ENCODE measurements at regions not wholly inside any gene's neighbourhood (a gene's known extent, or its start where the extent isn't known, plus 50 kb on each side); places are given as distances from the start of the nearest gene placed in this dataset.
A peak's percentile ranks its signal among the peaks of the same experiment; 100 is the strongest.
"Not testable (repeated sequence)": the region's sequence is repeated elsewhere in the genome, so short reads cannot be mapped to it uniquely, and the experiment has no call there.

DNA sequence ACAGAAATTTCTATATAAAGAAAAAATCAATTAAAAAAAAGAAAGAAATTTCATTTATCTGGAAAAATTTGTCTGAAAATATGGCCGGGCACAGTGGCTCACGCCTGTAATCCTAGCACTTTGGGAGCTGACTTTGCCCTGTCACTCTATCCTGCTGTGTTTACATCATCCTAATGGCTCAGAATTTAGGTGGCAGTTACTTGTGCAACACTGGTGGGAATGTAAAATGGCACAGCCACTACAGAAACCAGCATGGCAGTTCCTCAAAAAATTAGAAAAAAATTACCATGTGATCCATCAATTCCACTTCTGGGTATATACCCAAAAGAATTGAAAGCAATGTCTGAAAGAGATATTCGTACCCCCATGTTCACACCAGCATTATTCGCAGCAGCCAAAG, 405.2 kb upstream of the AUTS2 start:
- DNase-seq (ENCODE audit: low read depth) = no peak

DNA sequence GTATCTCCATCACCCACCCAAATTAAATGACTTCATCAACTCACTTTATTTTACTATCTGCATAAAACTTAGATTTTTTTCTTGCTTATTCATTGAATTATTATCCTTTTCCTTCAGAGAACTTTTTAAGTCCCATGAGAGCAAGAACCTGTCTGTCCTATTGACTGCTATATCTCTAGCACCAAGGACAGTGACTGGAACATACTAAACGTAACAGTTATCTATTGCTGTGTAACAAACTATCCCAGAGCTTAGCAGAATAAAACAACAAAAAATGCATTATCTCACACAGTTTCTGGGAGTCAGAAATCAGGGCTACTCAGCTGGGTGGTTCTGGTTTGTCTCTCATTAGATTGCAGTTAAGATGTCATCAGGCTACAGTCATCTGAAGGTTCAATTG, 401.7 kb upstream of the AUTS2 start:
- DNase-seq (ENCODE audit: low read depth) = no peak

DNA sequence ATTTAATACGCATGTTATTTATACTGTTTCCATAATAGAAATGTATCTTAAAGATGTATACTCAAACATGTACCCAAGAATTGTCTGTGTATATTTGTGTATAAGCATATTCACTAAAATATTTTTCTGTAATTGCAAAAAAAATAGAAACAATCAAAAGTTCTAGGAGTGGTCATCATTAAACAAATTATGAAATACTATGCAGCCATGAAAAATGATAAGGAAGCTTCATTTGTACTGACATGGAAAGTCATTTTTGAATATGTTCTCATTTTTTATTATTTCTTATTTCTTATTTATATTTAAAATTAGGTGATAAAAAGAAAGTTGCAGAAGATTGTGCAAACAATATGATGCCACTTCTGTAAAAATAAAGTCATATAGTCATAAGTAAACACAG, 400.0 kb upstream of the AUTS2 start:
- DNase-seq (ENCODE audit: low read depth) = no peak

DNA sequence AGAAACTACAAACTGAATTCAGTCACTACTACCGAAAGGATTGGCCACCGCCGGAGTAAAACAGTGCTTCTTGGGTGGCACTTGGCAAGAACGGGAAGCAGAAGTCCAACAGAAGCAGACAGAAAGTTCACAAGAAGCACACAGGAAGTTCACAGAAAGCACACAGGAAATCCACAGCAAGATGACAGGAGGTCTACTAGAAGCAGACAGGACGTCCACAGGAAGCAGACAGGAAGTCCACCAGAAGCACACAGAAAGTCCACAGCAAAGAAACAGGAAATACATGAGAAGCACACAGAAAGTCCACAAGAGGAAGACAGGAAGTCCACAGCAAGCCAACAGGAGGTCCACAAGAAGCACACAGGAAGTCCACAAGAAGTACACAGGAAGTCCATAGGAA, 399.2 kb upstream of the AUTS2 start:
- DNase-seq (ENCODE audit: low read depth) = no peak

DNA sequence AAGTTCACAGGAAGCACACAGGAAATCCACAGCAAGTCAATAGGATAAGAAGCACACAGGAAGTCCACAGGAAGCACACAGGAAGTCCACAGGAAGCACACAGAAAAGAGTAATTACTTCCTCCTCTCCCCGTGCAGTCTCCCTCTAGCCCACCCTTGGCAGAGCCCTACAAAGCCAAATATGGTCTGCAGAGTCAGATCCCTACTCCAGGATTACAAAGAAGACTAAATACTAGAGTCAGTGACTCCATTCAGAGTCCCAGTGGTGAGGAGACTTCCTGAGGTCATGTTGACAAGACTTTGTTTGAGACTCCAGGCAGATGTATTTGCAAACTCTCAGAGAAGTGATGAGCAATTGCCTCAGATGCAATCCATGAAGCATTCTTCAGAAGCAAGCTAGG, 398.6 kb upstream of the AUTS2 start:
- DNase-seq (ENCODE audit: low read depth) = no peak

DNA sequence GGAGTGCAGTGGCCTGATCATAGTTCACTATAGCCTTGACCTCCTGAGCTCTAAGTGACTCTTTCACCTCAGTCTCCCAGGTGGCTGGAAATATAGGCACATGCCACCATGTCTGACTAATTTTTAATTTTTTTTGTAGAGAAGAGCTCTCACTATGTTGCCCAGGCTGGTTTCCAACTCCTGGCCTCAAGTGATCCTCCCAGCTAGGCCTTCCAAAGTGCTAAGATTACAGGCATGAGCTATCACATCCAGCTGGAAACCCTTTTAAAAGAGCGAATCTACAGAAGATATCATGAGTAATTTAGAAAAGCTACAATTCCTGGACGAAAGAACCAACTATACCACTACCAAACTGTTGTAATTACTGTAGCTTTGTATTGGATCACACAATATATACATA, 394.4 kb upstream of the AUTS2 start:
- DNase-seq (ENCODE audit: low read depth) = no peak

DNA sequence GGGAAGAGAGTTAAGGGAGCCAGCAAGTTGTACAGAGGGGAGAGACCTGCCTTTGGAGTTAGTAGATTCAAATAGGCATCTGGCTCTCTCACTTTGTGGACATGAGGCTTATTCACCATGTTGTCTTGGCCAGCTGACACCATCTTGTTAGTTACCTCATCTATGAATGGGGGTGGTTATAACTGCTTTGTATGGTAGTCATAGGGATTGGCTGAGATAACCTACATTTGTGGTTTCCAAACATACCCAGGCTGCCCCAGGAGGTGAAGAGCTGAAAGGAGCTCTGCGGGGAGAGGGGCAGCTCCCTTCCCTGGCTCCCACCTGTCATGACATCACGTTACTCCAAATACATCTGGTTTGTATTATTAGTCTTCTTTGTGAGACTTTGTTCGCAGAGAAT, 393.3 kb upstream of the AUTS2 start:
- no peak for DNase-seq (ENCODE audit: low read depth)

DNA sequence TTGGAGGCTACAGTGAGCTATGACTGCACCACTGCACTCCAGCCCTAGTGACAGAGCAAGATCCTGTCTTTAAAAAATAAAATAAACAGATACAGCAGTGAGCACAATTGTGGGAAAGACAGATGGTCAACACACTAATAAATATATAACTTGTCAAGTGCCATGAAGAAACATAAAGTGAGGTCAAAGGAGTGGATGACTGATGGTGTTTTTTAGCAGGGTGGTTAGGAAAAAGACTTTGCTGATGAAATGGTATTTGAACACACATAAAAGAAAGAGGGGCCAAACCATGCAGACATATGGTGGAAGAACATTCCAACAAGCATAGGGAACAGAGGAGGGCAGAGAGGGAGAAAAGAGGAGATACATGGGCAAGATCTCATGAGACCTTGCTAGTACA, 392.7 kb upstream of the AUTS2 start:
- no peak for DNase-seq (ENCODE audit: low read depth)

DNA sequence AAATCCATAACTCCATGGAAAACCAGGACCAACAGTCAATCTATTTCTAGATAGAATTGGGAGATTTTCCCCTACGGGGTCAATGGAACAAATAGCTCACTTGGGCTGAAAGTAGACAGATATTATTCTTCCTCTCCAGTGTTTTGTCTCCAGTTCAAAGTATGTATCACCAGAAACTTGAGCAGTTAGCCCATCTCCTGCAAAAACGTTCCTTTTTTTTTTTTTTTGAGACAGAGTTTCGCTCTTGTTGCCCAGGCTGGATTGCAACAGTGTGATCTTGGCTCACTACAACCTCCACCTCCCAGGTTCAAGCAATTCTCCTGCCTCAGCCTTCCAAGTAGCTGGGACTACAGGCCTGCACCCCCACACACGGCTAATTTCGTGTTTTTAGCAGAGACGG, 390.0 kb upstream of the AUTS2 start:
- no peak for DNase-seq (ENCODE audit: low read depth)

DNA sequence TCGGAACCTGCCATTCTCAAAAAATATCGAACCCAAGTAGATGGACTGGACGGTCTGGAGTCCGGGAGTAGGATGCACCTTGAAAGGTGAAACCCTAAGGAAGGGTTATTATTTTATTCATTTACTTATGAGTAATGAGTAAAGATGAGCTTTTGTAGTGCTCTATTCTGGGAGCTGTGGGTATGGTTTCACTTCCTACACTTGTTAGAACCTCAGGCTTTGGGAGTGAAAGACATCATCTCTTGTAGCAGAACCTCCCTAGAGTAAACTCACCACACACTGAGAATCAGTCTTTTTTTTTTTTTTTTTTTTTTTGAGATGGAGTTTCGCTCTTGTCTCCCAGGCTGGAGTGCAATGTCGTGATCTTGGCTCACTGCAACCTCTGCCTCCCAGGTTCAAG, 389.4 kb upstream of the AUTS2 start:
- no peak for DNase-seq (ENCODE audit: low read depth)

DNA sequence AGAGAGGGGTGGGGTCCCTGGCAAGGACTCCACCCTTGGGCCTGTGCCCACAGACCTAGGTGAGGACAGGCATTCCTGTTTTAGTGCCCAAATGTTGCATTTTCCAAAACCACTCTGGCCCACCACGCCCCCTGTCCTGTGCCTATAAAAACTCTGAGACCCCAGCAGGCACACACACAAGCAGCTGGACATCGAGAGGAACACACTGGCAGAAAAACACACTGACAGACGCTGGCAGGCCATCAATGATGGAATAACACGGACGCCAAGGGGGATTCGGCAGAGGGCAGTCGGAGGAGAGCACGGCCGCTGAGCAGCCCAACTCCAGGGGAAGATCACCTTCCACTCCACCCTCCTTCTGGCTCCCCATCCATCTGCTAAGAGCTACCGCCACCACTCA, 386.9 kb upstream of the AUTS2 start:
- DNase-seq (ENCODE audit: low read depth) = no peak

DNA sequence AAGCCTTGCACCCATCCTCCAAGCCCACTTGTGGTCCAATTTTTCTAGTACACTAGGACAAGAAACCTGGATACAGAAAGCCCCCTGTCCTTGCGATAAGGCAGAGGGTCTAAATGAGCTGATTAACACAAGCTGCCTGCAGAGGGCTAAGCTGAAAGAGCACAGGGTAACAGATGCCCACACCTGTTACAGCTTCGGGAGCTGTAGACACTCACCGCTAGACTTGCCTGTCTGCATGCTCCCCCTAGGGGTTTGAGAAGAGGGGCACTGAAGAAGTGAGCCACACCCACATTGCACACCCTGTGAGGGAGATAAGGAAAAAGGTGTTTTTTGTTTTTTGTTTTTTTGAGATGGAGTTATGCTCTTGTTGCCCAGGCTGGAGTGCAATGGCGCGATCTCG, 386.5 kb upstream of the AUTS2 start:
- no peak for DNase-seq (ENCODE audit: low read depth)

DNA sequence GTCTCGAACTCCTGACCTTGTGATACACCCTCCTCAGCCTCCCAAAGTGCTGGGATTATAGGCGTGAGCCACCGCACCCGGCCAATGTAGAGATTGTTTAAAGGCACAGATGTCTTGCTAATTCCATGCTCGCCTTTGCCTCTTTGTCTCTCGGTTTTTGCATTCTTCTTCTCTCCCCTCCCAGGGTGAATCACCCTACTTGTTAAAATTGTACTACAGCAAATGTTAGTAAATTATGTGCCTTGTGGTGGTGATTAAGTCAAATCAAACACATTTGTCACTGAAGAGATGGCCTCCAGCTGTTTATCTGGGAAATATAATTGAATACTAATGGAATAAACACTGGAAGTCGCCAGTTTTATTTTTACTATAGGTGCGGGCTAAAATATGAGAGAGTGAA, 384.4 kb upstream of the AUTS2 start:
- DNase-seq (ENCODE audit: low read depth) = peak; percentile 40

DNA sequence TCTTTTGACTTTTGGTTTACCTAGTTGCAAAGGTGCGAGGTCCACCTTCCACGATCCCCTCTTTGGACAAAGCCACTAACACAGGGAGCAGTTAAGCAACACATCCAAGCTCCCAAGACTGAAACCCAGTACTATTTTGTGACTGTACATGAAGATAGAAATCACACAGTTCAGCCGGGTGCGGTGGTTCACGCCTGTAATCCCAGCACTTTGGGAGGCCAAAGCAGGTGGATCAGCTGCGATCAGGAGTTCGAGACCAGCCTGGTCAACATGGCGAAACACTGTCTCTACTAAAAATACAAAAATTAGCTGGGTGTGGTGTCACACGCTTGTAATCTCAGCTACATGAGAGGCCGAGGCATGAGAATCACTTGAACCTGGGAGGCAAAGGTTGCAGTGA, 382.8 kb upstream of the AUTS2 start:
- DNase-seq (ENCODE audit: low read depth) = not testable (repeated sequence)

DNA sequence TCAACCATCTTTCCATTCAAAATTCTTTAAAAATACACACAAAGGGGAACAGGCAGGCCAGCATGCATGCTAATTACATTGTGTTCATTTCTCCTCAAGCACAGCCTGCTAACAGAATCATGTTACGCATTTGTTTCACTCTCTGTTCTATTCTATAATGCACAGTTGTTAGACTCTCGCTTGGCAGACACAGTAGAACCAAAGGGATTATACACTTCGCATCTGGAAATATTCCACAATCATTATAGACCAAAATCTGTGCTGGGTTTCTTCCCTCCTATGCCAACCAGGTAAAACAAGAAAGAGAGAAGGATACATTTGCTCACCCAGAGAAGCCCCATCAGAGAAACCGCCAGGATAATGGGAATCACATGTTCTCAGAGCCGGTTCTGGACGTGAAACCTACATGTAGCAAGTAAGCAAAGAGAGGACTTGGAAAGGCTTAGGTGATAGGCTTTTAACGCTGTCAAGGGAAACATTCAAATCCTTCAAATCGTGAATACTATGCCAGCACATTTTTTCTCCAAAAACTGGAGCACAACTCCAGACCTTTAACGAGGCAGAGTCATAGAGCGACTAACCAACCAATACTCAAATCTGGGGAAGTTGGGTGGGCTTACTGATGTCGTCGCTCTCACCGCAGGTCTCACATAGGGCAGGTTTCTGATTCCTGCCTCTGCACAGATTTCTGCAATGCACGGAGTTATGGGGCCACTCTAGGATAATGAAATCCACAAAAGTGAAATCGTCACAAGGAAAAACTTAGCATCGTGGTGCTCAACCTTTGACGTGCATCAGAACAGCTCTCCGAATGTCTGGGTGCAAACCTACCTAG, 380.5 kb upstream of the AUTS2 start:
- DNase-seq (ENCODE audit: low read depth) = no peak

DNA sequence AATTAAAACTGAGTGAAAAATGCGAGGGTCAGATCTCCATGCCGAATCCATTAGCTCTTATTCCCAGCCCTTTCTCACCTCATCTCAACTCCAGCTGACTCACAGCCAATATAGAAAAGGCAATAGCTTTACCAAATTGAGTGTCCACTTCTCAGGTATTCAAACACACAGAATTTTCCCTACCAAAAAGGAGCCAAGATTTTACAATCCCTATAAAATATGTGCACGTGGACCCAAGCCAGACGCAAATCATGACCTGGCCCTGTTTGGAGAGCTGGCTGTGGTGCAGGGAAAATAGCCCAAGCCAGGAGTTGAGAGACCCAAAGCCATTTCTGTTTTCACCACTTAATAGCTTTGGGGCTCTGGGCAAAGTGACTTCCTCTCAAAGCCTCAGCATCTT, 379.7 kb upstream of the AUTS2 start:
- no peak for DNase-seq (ENCODE audit: low read depth)

DNA sequence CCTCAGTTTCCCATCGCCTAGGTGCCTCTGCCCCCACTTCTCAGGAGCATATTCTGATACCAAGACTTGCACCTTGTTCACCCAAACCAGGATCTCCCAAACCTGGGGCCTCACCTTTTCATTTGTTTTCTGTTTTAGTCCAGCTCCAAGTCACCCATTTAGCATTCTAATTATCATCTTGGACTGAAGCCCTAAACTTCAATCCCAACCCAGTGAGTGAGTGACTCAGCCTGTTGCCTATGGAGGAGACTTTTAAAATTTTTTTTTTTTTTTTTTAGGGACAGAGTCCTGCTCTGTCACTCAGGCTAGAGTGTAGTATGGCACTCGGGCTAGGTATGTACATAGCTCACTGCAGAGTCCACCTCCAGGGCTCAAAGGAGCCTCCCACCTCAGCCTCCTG, 378.9 kb upstream of the AUTS2 start:
- DNase-seq (ENCODE audit: low read depth) = no peak

DNA sequence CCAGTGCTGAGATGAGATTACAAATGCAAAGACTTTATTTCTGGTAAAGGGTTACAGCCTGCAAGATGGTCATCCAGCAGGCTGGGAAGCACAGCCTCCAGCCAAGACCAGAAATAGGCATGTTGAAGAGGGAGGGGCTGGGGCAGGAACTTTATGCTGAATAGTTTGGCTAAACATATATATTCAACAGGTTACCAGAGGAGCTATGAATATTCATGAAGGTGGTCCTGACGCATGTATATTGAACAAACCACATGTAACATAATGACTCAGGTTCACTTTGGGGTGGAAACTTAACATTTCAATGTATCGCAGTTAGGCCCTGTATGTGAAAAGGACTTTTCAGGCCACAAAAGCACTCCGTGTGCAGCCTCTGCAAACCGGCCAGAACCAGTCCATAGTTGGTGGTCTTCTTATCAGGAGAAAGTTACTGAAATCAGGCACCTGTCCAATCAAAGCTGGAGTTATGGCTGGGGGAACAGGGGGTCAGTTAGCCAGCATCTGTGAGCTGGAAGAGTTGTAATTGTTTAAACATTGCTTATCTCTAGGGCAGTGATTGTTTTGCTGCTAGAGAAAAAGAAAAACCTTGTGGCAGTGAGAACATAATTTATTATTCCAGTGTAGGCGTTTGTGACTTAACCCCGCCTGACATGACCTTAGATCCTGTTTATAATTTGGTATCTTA, 372.9 kb upstream of the AUTS2 start:
- DNase-seq (ENCODE audit: low read depth) = no peak

DNA sequence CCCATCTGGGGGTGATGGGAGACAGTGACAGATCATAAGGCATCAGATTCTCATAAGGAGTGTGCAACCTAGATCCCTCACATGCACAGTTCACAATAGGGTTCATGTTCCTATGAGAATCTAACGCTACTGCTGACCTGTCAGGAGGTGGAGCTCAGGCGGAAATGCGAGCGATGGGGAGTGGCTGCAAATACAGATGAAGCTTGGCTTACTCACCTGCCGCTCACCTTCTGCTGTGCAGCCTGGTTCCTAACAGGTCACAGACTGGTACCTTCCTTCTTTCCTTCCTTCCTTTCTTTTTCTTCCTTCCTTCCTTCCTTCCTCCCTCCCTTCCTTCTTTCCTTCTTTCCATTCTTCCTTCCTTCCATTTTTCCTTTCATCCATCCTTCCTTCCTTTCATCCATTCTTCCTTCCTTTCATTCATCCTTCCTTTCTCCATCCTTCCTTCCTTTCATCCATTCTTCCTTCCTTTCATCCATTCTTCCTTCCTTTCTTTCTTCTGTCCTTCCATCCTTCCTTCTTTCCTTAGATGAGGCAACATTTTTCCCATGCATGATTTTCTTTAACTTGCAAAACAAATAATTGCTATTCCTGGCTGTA, 370.0 kb upstream of the AUTS2 start:
- no peak for DNase-seq (ENCODE audit: low read depth)

DNA sequence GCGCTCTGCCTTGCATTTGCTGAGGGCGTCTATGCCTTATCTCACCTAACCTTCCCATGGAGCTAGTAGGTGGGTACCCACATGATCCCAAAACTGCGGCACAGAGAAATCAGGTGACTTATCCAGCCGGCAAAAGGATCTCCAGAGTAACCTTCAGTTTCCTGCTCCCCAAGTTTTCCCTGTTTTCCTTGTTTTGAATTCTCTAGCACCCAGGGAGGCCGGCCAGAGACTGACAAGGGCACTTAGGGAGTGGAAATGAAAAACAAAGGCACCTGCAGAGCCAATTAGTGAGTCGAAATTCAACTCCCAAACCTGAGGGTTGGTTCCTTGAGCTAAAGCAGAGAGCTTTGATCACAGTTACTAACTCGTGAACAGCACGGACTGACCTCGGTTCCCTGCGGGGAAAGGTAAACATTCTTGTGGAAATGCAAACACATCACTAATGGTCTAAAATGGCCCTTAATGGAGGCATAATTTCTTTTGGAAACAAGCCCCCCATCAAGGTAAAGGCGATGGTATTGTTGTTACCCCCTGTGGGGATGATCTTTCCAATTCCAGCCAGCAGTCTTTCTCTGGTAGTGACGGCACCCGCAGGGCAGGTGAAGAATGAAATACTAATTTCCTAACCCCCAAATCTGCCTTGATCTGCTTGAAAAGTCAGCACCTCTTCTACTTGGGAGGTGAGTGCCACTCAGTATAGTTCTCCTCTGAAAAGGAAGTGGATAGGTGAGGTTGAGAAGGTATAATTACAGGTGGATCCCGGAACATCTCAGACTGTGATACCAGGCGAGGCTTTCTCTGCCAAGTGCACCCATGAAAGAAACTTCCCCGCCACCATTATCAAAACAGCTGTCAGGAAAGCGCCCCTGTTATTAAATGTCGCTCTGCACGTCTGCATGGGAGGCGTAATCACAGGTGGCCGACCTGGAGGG, 365.6 kb upstream of the AUTS2 start:
- no peak for DNase-seq (ENCODE audit: low read depth)

DNA sequence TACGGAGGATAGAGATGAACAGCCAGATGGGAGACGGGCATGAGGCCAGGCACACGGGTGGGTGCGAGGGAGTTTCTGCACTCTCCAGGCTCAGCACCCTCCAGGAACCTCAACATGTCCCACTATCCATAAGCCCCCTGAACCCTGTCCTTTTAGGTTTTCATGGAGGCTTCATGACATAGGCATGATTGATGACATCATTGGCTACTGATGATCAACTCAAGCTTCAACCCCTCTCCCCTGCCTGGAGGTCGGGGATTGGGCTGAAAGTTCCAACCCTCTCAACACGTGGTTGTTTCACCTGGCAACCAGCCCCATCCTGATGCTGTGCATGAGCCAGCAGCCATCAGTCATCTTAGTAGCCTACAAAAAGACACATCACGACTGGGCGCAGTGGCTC, 360.7 kb upstream of the AUTS2 start:
- no peak for DNase-seq (ENCODE audit: low read depth)

DNA sequence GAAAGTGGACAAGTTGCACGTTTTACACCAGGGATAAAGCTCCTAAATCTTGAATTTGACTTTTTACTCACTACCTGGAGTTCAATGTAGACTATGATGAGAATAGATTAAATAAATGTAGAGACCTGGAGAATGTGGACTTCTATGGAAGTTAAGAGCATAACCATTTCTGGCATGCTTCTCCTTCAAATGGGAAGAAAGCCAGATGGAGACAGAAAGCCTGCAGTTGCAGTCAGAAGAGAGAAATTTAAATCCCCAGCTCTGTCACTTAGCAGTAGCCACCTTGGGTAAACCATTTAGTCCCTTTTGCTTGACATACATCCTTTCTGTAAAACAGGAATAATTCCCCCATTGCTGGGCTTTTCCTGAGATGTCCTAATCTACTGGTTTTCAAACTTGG, 355.3 kb upstream of the AUTS2 start:
- no peak for DNase-seq (ENCODE audit: low read depth)
